NCI-H2081 treated with DMSO at 0.1 percent for 48 hours (cell line): ENCODE measurements at regions not wholly inside any gene's neighbourhood (a gene's known extent, or its start where the extent isn't known, plus 50 kb on each side); places are given as distances from the start of the nearest gene placed in this dataset.
"Not testable (repeated sequence)": the region's sequence is repeated elsewhere in the genome, so short reads cannot be mapped to it uniquely, and the experiment has no call there.

ENCODE experiments used
- DNase-seq: peaks from one replicate; lab custom pipeline; 2025; lab: John Stamatoyannopoulos, UW

GRCh38 chr9:97773091-97773490 lies 76.0 kb upstream of the XPA start:
- DNase-seq, result no peak

GRCh38 chr9:97773723-97774122 lies 76.6 kb upstream of the XPA start:
- DNase-seq, result no peak

GRCh38 chr9:97774673-97775072 lies 77.5 kb upstream of the XPA start:
- DNase-seq, result no peak

GRCh38 chr9:97778740-97779139 lies 74.3 kb upstream of the FOXE1 start:
- DNase-seq, result not testable (repeated sequence)

- DNase-seq, result no peak
These were observed 73.4 kb upstream of the FOXE1 start for GRCh38 chr9:97779608-97780007.

GRCh38 chr9:97781902-97782301 lies 71.1 kb upstream of the FOXE1 start:
- no peak for DNase-seq

GRCh38 chr9:97786341-97786740 lies 66.7 kb upstream of the FOXE1 start:
- DNase-seq, result no peak

GRCh38 chr9:97787551-97787950 lies 65.5 kb upstream of the FOXE1 start:
- no peak for DNase-seq

GRCh38 chr9:97788763-97789663 lies 64.0 kb upstream of the FOXE1 start:
- DNase-seq, result no peak

GRCh38 chr9:97790542-97790941 lies 62.5 kb upstream of the FOXE1 start:
- DNase-seq, result no peak

GRCh38 chr9:97791542-97791941 lies 61.5 kb upstream of the FOXE1 start:
- no peak for DNase-seq

GRCh38 chr9:97793067-97793466 lies 60.0 kb upstream of the FOXE1 start:
- DNase-seq, result no peak

GRCh38 chr9:97794666-97795065 lies 58.4 kb upstream of the FOXE1 start:
- DNase-seq, result no peak

GRCh38 chr9:97796176-97796575 lies 56.9 kb upstream of the FOXE1 start:
- DNase-seq, result not testable (repeated sequence)

- DNase-seq, result no peak
These were observed 51.8 kb upstream of the FOXE1 start for GRCh38 chr9:97801180-97801579.

- DNase-seq, result no peak
These were observed 50.8 kb upstream of the FOXE1 start for GRCh38 chr9:97802276-97802675.

GRCh38 chr9:97803167-97804058 lies 49.6 kb upstream of the FOXE1 start:
- DNase-seq, result peak; percentile 37
